ENCODE measurements at regions not wholly inside any gene's neighbourhood (a gene's known extent, or its start where the extent isn't known, plus 50 kb on each side); places are given as distances from the start of the nearest gene placed in this dataset.

GRCh38 chr7:34236839-34237492 lies 331.6 kb downstream of the BMPER start:
- no peaks in the 10 kb centered on the region for H3K4me1 ChIP-seq (ENCODE audit: insufficient read depth, low read length)
- H3K79me2 ChIP-seq (ENCODE audit: insufficient read depth, low read length): no peaks in the 10 kb centered on the region
- H3K36me3 ChIP-seq (ENCODE audit: insufficient read depth, low read length): no peaks in the 10 kb centered on the region
- H3K9me3 ChIP-seq (ENCODE audit: low read depth, low read length): no peaks in the 10 kb centered on the region
- H2AFZ ChIP-seq (ENCODE audit: low read length): no peak overlapping the region
- no peak overlapping the region for H3K4me3 ChIP-seq (ENCODE audit: insufficient read depth, low read length)
- H3K4me2 ChIP-seq (ENCODE audit: insufficient read depth, low read length): no peak overlapping the region
- no peaks in the 10 kb centered on the region for H4K20me1 ChIP-seq (ENCODE audit: insufficient read depth, low read length)
- no peak for DNase-seq (ENCODE audit: insufficient read length, low spot score, missing footprints)
- TF ChIP-seq CTCF (IDR thresholded peaks at IDR 0.05; ENCODE audit: extremely low read depth, low read depth, low read length): no peak
- H3K27ac ChIP-seq (ENCODE audit: low read depth, low read length): no peak overlapping the region
- H3K27me3 ChIP-seq (ENCODE audit: insufficient read depth, low read length): no peaks in the 10 kb centered on the region

- no peaks in the 10 kb centered on the region for H3K36me3 ChIP-seq (ENCODE audit: insufficient read depth, low read length)
- no peak overlapping the region for H3K4me3 ChIP-seq (ENCODE audit: insufficient read depth, low read length)
- TF ChIP-seq CTCF (IDR thresholded peaks at IDR 0.05; ENCODE audit: extremely low read depth, low read depth, low read length): no peak
- H3K4me2 ChIP-seq (ENCODE audit: insufficient read depth, low read length): no peak overlapping the region
- no peaks in the 10 kb centered on the region for H3K27me3 ChIP-seq (ENCODE audit: insufficient read depth, low read length)
- DNase-seq (ENCODE audit: insufficient read length, low spot score, missing footprints): no peak
- no peak overlapping the region for H2AFZ ChIP-seq (ENCODE audit: low read length)
- no peaks in the 10 kb centered on the region for H3K9me3 ChIP-seq (ENCODE audit: low read depth, low read length)
- no peaks in the 10 kb centered on the region for H4K20me1 ChIP-seq (ENCODE audit: insufficient read depth, low read length)
- no peak overlapping the region for H3K27ac ChIP-seq (ENCODE audit: low read depth, low read length)
- no peaks in the 10 kb centered on the region for H3K79me2 ChIP-seq (ENCODE audit: insufficient read depth, low read length)
- H3K4me1 ChIP-seq (ENCODE audit: insufficient read depth, low read length): no peaks in the 10 kb centered on the region
Measured at GRCh38 chr7:34237493-34237849, 332.1 kb downstream of the BMPER start.

GRCh38 chr7:34240417-34240816 lies 335.1 kb downstream of the BMPER start:
- TF ChIP-seq CTCF (IDR thresholded peaks at IDR 0.05; ENCODE audit: extremely low read depth, low read depth, low read length): no peak
- H3K4me1 ChIP-seq (ENCODE audit: insufficient read depth, low read length): no peaks in the 10 kb centered on the region
- H3K36me3 ChIP-seq (ENCODE audit: insufficient read depth, low read length): no peaks in the 10 kb centered on the region
- H3K79me2 ChIP-seq (ENCODE audit: insufficient read depth, low read length): no peaks in the 10 kb centered on the region
- no peaks in the 10 kb centered on the region for H3K9me3 ChIP-seq (ENCODE audit: low read depth, low read length)
- H3K27ac ChIP-seq (ENCODE audit: low read depth, low read length): no peak overlapping the region
- H3K27me3 ChIP-seq (ENCODE audit: insufficient read depth, low read length): no peaks in the 10 kb centered on the region
- no peak overlapping the region for H3K4me2 ChIP-seq (ENCODE audit: insufficient read depth, low read length)
- no peaks in the 10 kb centered on the region for H4K20me1 ChIP-seq (ENCODE audit: insufficient read depth, low read length)
- H2AFZ ChIP-seq (ENCODE audit: low read length): no peak overlapping the region
- no peak overlapping the region for H3K4me3 ChIP-seq (ENCODE audit: insufficient read depth, low read length)
- DNase-seq (ENCODE audit: insufficient read length, low spot score, missing footprints): no peak

- Histone ChIP-seq H4K20me1 (ENCODE audit: insufficient read depth, low read length) (no peaks in the 10 kb centered on the region), H3K4me2 (ENCODE audit: insufficient read depth, low read length) (no peak overlapping the region), H3K4me3 (ENCODE audit: insufficient read depth, low read length) (no peak overlapping the region), H3K79me2 (ENCODE audit: insufficient read depth, low read length) (no peaks in the 10 kb centered on the region), H3K36me3 (ENCODE audit: insufficient read depth, low read length) (no peaks in the 10 kb centered on the region), H2AFZ (ENCODE audit: low read length) (no peak overlapping the region), H3K4me1 (ENCODE audit: insufficient read depth, low read length) (no peaks in the 10 kb centered on the region), H3K27me3 (ENCODE audit: insufficient read depth, low read length) (no peaks in the 10 kb centered on the region), H3K27ac (ENCODE audit: low read depth, low read length) (no peak overlapping the region), H3K9me3 (ENCODE audit: low read depth, low read length) (no peaks in the 10 kb centered on the region)
- DNase-seq (ENCODE audit: insufficient read length, low spot score, missing footprints): no peak
- no peak for TF ChIP-seq CTCF (IDR thresholded peaks at IDR 0.05; ENCODE audit: extremely low read depth, low read depth, low read length)
Measured at GRCh38 chr7:34242391-34242790, 337.1 kb downstream of the BMPER start.
